Endothelial cell of umbilical vein (primary cell): ENCODE measurements at regions not wholly inside any gene's neighbourhood (a gene's known extent, or its start where the extent isn't known, plus 50 kb on each side); places are given as distances from the start of the nearest gene placed in this dataset.

Experiments
- MYC ChIP-seq: IDR thresholded peaks from one replicate; pipeline ENCODE4 v1.6.1; 2011; ENCODE audit warnings: mild to moderate bottlenecking, low read depth, low read length
- POLR2A ChIP-seq: IDR thresholded peaks from 2 replicates; pipeline ENCODE4 v1.6.1; 2012; ENCODE audit warnings: low read depth, mild to moderate bottlenecking, control low read depth, low read length
- POLR2AphosphoS5 ChIP-seq: IDR thresholded peaks from 2 replicates; pipeline ENCODE4 v1.6.1; 2012; ENCODE audit warnings: low read depth, mild to moderate bottlenecking, control low read depth, low read length, moderate library complexity; ENCODE audit not compliant: insufficient read depth
- TF ChIP-seq, protein P1 (sequence below), 2 donors: IDR thresholded peaks; 1 replicate in 1 of 2; 2 replicates in 1 of 2; pipeline ENCODE4 v1.5.1; 2011; ENCODE audit warnings: low read length in 2 of 2, mild to moderate bottlenecking in 2 of 2, moderate library complexity in 2 of 2, control low read depth in 1 of 2, inconsistent platforms in 1 of 2, low read depth in 1 of 2; ENCODE audit not compliant: insufficient read depth in 1 of 2; ENCODE audit errors: extremely low read depth in 1 of 2
- TF ChIP-seq, protein P2 (sequence below): IDR thresholded peaks from 2 replicates; pipeline ENCODE4 v1.6.1; 2011; ENCODE audit not compliant: insufficient read depth, insufficient read length

DNA sequence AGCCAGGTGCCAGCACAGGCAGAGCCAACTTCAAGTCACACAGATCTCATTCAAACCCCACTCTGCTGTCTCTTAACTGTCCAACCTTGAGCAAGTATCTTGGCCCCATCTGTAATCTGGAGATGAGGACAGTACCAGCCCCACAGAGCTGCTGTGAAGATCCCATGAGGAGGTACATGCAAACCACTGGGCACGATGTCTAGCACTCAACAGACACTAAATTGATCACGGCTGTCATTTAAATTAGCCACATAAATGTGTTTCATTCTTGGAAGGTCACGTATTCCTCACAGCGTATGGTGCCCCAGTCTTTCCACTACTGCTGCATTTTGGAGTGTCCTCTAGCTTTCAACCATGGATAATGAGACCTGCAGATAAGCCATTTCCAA, 167.6 kb upstream of the ID2 start:
- TF ChIP-seq, protein P1, sequence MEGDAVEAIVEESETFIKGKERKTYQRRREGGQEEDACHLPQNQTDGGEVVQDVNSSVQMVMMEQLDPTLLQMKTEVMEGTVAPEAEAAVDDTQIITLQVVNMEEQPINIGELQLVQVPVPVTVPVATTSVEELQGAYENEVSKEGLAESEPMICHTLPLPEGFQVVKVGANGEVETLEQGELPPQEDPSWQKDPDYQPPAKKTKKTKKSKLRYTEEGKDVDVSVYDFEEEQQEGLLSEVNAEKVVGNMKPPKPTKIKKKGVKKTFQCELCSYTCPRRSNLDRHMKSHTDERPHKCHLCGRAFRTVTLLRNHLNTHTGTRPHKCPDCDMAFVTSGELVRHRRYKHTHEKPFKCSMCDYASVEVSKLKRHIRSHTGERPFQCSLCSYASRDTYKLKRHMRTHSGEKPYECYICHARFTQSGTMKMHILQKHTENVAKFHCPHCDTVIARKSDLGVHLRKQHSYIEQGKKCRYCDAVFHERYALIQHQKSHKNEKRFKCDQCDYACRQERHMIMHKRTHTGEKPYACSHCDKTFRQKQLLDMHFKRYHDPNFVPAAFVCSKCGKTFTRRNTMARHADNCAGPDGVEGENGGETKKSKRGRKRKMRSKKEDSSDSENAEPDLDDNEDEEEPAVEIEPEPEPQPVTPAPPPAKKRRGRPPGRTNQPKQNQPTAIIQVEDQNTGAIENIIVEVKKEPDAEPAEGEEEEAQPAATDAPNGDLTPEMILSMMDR (IDR thresholded peaks at IDR 0.05; ENCODE audit: extremely low read depth in 1 of 2, insufficient read depth in 1 of 2, low read depth in 1 of 2, low read length in 2 of 2) = no peak
- TF ChIP-seq, protein P2, sequence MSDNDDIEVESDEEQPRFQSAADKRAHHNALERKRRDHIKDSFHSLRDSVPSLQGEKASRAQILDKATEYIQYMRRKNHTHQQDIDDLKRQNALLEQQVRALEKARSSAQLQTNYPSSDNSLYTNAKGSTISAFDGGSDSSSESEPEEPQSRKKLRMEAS = no peak
- TF ChIP-seq MYC (no peak), POLR2AphosphoS5 (no peak), POLR2A (no peak)
